UCSD-AML1 (cell line): ENCODE measurements at regions not wholly inside any gene's neighbourhood (a gene's known extent, or its start where the extent isn't known, plus 50 kb on each side); places are given as distances from the start of the nearest gene placed in this dataset.
"Not testable (repeated sequence)": the region's sequence is repeated elsewhere in the genome, so short reads cannot be mapped to it uniquely, and the experiment has no call there.

Experiments
- DNase-seq: peaks from one replicate; lab custom pipeline; 2025; ENCODE audit not compliant: unreplicated experiment; lab: John Stamatoyannopoulos, UW

- no peak for DNase-seq
These were observed 92.0 kb upstream of the KIF26B start for GRCh38 chr1:245062741-245063305.

GRCh38 chr1:245061808-245062207 is 93.0 kb upstream of the KIF26B start:
- not testable (repeated sequence) for DNase-seq

- no peak for DNase-seq
These were observed 94.0 kb upstream of the KIF26B start for GRCh38 chr1:245060684-245061374.

- no peak for DNase-seq
These were observed 94.9 kb upstream of the KIF26B start for GRCh38 chr1:245059806-245060424.

GRCh38 chr1:245058882-245059281 is 95.9 kb upstream of the KIF26B start:
- DNase-seq: no peak

- no peak for DNase-seq
These were observed 96.3 kb upstream of the KIF26B start for GRCh38 chr1:245058436-245058835.

- DNase-seq: no peak
These were observed 97.9 kb upstream of the KIF26B start for GRCh38 chr1:245056913-245057312.

- not testable (repeated sequence) for DNase-seq
These were observed 98.5 kb upstream of the KIF26B start for GRCh38 chr1:245056296-245056695.

GRCh38 chr1:245055752-245056151 is 99.0 kb upstream of the KIF26B start:
- DNase-seq: no peak

GRCh38 chr1:245054507-245055270 is 100.1 kb upstream of the KIF26B start:
- DNase-seq: peak; percentile 35

- DNase-seq: no peak
These were observed 100.7 kb upstream of the KIF26B start for GRCh38 chr1:245054105-245054504.

- DNase-seq: no peak
These were observed 102.5 kb upstream of the KIF26B start for GRCh38 chr1:245052258-245052657.

GRCh38 chr1:245051349-245052221 is 103.2 kb upstream of the KIF26B start:
- peak; percentile 72 for DNase-seq

- DNase-seq: no peak
These were observed 108.0 kb upstream of the KIF26B start for GRCh38 chr1:245046769-245047168.

GRCh38 chr1:245046315-245046714 is 108.5 kb upstream of the KIF26B start:
- no peak for DNase-seq

GRCh38 chr1:245045087-245045881 is 109.5 kb upstream of the KIF26B start:
- no peak for DNase-seq

- no peak for DNase-seq
These were observed 111.2 kb upstream of the KIF26B start for GRCh38 chr1:245043611-245043940.

GRCh38 chr1:245041058-245041698 is 113.6 kb upstream of the KIF26B start:
- DNase-seq: no peak

- DNase-seq: no peak
These were observed 115.6 kb upstream of the KIF26B start for GRCh38 chr1:245039196-245039595.

GRCh38 chr1:245036102-245036501 is 118.7 kb upstream of the KIF26B start:
- no peak for DNase-seq
